Breast epithelium (tissue), 4 donors: ENCODE measurements at regions not wholly inside any gene's neighbourhood (a gene's known extent, or its start where the extent isn't known, plus 50 kb on each side); places are given as distances from the start of the nearest gene placed in this dataset.

Experiments used
- DNase-seq, 2 donors: peaks; one replicate each; pipeline ENCODE4 v3.0.0-alpha.2; 2019; ENCODE audit warnings: low spot score in 2 of 2
- H3K27ac ChIP-seq, 2 donors: fragments of 200-600 bp; sonication (generic) in 1 of 2; one replicate each; pipeline ENCODE4 v1.5.1; 2016 to 2019; ENCODE audit warnings: mild to moderate bottlenecking in 1 of 2
- H3K27me3 ChIP-seq, 2 donors: fragments of 200-600 bp; sonication (generic) in 1 of 2; one replicate each; pipeline versions ENCODE4 v1.5.1 to v1.6.0; 2017 to 2019; ENCODE audit warnings: control low read depth in 1 of 2, mild to moderate bottlenecking in 1 of 2
- H3K36me3 ChIP-seq: fragments of 200-600 bp; one replicate; pipeline ENCODE4 v1.5.1; 2019
- H3K4me1 ChIP-seq, 2 donors: fragments of 200-600 bp; sonication (generic); one replicate each; pipeline ENCODE4 v1.5.1; 2016 to 2019; ENCODE audit warnings: control low read depth in 1 of 2
- H3K4me3 ChIP-seq, 3 donors: fragments of 200-600 bp; sonication (generic); 1 replicate in 2 of 3; 2 replicates in 1 of 3; pipeline ENCODE4 v1.5.1; 2016 to 2019; ENCODE audit warnings: mild to moderate bottlenecking in 3 of 3, moderate library complexity in 2 of 3
- H3K9me3 ChIP-seq, 2 donors: fragments of 200-600 bp; sonication (generic) in 1 of 2; one replicate each; pipeline ENCODE4 v1.5.1; 2016 to 2019; ENCODE audit warnings: control low read depth in 1 of 2
- CTCF ChIP-seq, 3 donors: fragments of 450-650 bp; IDR thresholded peaks; one replicate each; pipeline ENCODE4 v1.5.1; 2016 to 2017; ENCODE audit warnings: antibody characterized with exemption in 3 of 3, mild to moderate bottlenecking in 3 of 3, moderate library complexity in 3 of 3
- POLR2A ChIP-seq: fragments of 450-650 bp; IDR thresholded peaks from one replicate; pipeline ENCODE4 v1.6.1; 2016; ENCODE audit warnings: antibody characterized with exemption, mild to moderate bottlenecking, moderate library complexity
- POLR2AphosphoS5 ChIP-seq, 3 donors: sonication (generic); formaldehyde crosslinking; IDR thresholded peaks; one replicate each; pipeline ENCODE4 v1.6.1; 2017; ENCODE audit warnings: antibody characterized with exemption in 3 of 3
- intact Hi-C: fragments of 100-400 bp; cut with DNase I; formaldehyde crosslinking; loops from one replicate; pipeline ENCODE4 v1.15.1; 2023; ENCODE audit warnings: low total_unique reads

- Histone ChIP-seq H3K27ac (no peak overlapping the region), H3K4me1 (no peaks in the 10 kb centered on the region), H3K36me3 (no peaks in the 10 kb centered on the region), H3K4me3 (no peak overlapping the region), H3K9me3 (no peaks in the 10 kb centered on the region), H3K27me3 (no peaks in the 10 kb centered on the region)
- TF ChIP-seq CTCF (IDR thresholded peaks at IDR 0.05) (no peak), POLR2A (no peak), POLR2AphosphoS5 (IDR thresholded peaks at IDR 0.05) (no peak)
- no peak for DNase-seq
- intact Hi-C loops, result no loop called here
Measured at GRCh38 chr3:95899494-95899893, 914.9 kb upstream of the EPHA6 start.

- no peak for TF ChIP-seq POLR2AphosphoS5 (IDR thresholded peaks at IDR 0.05)
- no peak for TF ChIP-seq POLR2A
- TF ChIP-seq CTCF (IDR thresholded peaks at IDR 0.05), result no peak
- intact Hi-C loops, result no loop called here
- Histone ChIP-seq H3K36me3 (no peaks in the 10 kb centered on the region), H3K27me3 (no peaks in the 10 kb centered on the region), H3K27ac (no peak overlapping the region), H3K4me3 (no peak overlapping the region), H3K4me1 (no peaks in the 10 kb centered on the region), H3K9me3 (no peaks in the 10 kb centered on the region)
- no peak for DNase-seq
Measured at GRCh38 chr3:95899911-95900310, 914.5 kb upstream of the EPHA6 start.

GRCh38 chr3:95901948-95902347, 912.4 kb upstream of the EPHA6 start:
- H3K36me3 ChIP-seq, result no peaks in the 10 kb centered on the region
- no peak for DNase-seq
- no peak overlapping the region for H3K4me3 ChIP-seq
- H3K27me3 ChIP-seq, result no peaks in the 10 kb centered on the region
- no peaks in the 10 kb centered on the region for H3K4me1 ChIP-seq
- no peak for TF ChIP-seq POLR2A
- TF ChIP-seq CTCF (IDR thresholded peaks at IDR 0.05), result no peak
- TF ChIP-seq POLR2AphosphoS5 (IDR thresholded peaks at IDR 0.05), result no peak
- H3K27ac ChIP-seq, result no peak overlapping the region
- intact Hi-C loops, result no loop called here
- no peaks in the 10 kb centered on the region for H3K9me3 ChIP-seq

GRCh38 chr3:95905182-95905581, 909.2 kb upstream of the EPHA6 start:
- intact Hi-C loops, result no loop called here
- no peaks in the 10 kb centered on the region for H3K4me1 ChIP-seq
- H3K27ac ChIP-seq, result no peak overlapping the region
- H3K36me3 ChIP-seq, result no peaks in the 10 kb centered on the region
- no peaks in the 10 kb centered on the region for H3K9me3 ChIP-seq
- DNase-seq, result no peak
- H3K4me3 ChIP-seq, result no peak overlapping the region
- TF ChIP-seq CTCF (IDR thresholded peaks at IDR 0.05) (no peak), POLR2A (no peak), POLR2AphosphoS5 (IDR thresholded peaks at IDR 0.05) (no peak)
- no peaks in the 10 kb centered on the region for H3K27me3 ChIP-seq

- H3K27me3 ChIP-seq, result no peaks in the 10 kb centered on the region
- no peak overlapping the region for H3K4me3 ChIP-seq
- TF ChIP-seq POLR2AphosphoS5 (IDR thresholded peaks at IDR 0.05) (no peak), CTCF (IDR thresholded peaks at IDR 0.05) (no peak), POLR2A (no peak)
- peaks cover 5 to 9% of the 10 kb centered on the region in 2 donors for H3K9me3 ChIP-seq
- H3K36me3 ChIP-seq, result no peaks in the 10 kb centered on the region
- no peak overlapping the region for H3K27ac ChIP-seq
- no peak for DNase-seq
- intact Hi-C loops, result no loop called here
- no peaks in the 10 kb centered on the region for H3K4me1 ChIP-seq
Measured at GRCh38 chr3:95911767-95912166, 902.6 kb upstream of the EPHA6 start.
